Esophagus squamous epithelium (tissue), 4 donors: ENCODE measurements at regions not wholly inside any gene's neighbourhood (a gene's known extent, or its start where the extent isn't known, plus 50 kb on each side); places are given as distances from the start of the nearest gene placed in this dataset.

Experiments used
- POLR2A ChIP-seq, 4 donors: fragments of 450-650 bp; IDR thresholded peaks; one replicate each; pipeline ENCODE4 v1.6.1; 2017; ENCODE audit warnings: antibody characterized with exemption in 4 of 4, mild to moderate bottlenecking in 4 of 4, moderate library complexity in 3 of 4
- TF ChIP-seq, protein P1 (sequence below), 6 experiments: fragments of 450-650 bp in 4 of 6; fragments of 200-600 bp in 2 of 6; sonication (generic) in 2 of 6; IDR thresholded peaks; one replicate each; pipeline ENCODE4 v1.5.1; 2016 to 2019; ENCODE audit warnings: antibody characterized with exemption in 6 of 6, mild to moderate bottlenecking in 4 of 6, moderate library complexity in 4 of 6

DNA sequence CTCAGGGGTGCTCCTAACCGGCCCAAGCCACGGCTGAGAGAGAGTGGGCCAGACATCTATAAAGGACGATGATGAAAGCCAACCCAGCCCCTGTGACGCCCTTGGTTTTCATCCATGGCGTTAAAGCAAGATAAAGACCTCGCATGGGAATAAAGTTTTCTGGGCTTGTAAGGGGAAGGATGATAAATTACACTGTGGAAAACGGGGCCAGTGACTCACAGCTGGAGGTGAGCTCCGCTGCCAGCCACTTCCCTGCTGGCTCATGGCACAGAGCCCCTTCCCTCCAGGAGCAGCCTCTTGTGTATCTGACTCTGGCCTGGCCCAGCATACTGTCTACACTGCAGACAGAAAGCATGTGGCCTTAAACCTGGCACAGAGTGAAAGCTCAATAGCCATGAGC lies 503.2 kb upstream of the B3GAT1 start:
- TF ChIP-seq POLR2A (IDR thresholded peaks at IDR 0.05) = no peak
- TF ChIP-seq, protein P1, sequence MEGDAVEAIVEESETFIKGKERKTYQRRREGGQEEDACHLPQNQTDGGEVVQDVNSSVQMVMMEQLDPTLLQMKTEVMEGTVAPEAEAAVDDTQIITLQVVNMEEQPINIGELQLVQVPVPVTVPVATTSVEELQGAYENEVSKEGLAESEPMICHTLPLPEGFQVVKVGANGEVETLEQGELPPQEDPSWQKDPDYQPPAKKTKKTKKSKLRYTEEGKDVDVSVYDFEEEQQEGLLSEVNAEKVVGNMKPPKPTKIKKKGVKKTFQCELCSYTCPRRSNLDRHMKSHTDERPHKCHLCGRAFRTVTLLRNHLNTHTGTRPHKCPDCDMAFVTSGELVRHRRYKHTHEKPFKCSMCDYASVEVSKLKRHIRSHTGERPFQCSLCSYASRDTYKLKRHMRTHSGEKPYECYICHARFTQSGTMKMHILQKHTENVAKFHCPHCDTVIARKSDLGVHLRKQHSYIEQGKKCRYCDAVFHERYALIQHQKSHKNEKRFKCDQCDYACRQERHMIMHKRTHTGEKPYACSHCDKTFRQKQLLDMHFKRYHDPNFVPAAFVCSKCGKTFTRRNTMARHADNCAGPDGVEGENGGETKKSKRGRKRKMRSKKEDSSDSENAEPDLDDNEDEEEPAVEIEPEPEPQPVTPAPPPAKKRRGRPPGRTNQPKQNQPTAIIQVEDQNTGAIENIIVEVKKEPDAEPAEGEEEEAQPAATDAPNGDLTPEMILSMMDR (IDR thresholded peaks at IDR 0.05) = no peak
